NCI-H446 treated with DMSO at 0.1 percent for 48 hours (cell line): ENCODE measurements at regions not wholly inside any gene's neighbourhood (a gene's known extent, or its start where the extent isn't known, plus 50 kb on each side); places are given as distances from the start of the nearest gene placed in this dataset.

Experiments used
- DNase-seq: peaks from one replicate; lab custom pipeline; 2025; lab: John Stamatoyannopoulos, UW

DNA sequence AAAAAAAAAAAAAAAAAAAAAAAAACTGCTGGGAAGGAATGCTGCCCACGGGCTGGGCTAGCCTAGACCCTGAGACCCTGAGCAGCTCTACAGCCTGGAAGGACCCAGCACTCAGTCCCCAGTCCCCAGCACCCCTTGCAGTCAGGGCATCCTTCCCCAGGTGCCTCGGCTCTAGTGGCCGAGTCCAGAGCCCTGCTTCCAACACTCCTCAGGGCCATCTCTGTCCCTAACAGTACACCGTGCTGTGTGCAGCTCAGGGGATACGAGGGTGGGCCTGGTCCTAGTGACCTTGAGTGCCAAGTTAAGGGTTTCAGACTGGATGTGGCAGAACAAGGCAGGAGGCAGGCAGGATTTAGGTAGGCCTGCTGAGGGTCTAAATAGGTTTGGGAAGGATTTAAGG is 50.2 kb upstream of the LRP8 start:
- no peak for DNase-seq

DNA sequence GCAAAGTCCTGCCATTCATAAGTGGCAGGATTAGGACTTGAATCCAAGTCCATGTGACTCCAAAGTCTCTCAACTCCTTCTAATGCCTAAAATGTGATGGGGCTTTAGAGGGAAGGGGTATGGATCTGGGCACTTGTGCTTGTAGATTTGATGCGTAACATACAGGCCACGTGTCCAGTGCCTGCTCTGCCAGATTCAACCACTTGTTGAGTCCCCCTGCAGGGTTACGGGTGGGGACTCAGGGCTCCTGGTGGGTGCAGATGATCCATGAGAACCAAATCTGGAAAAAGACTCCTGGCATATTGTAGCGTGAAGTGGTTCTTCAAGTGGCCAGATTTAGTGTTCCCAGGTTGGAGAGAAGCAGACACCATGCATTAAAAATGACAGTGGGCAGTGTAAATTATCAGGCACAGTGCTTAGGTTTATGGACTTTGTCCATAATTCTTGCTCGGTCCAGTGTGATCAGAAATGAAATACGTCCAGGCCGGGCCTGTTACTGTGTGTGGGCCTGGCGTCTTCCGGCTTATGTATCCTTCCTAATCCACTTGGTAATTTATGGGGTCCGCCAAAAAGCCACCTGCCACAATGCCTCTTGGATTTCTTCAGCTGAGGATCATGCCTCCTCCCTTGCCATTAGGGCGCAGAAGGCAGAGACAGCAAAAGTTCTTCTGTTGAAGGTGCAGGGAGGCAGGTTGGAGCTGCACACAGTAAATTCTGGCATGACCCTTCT is 51.2 kb upstream of the LRP8 start:
- no peak for DNase-seq

DNA sequence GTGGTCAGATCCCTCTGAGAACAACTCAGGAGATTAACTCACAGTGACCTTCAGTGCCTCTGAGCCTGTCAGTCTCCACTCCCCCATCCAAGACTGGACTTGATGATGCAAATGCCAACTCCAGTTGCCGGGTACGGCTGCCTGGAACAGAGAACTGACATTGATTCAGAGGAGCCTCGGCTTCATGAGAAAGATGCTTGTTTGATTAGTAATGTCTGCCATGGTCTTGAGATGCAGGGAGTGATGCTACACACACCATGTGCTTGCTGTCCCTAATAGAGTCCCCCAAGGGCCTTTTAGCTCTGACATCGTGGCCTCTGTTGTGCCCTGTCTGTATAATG is 51.8 kb upstream of the LRP8 start:
- no peak for DNase-seq

DNA sequence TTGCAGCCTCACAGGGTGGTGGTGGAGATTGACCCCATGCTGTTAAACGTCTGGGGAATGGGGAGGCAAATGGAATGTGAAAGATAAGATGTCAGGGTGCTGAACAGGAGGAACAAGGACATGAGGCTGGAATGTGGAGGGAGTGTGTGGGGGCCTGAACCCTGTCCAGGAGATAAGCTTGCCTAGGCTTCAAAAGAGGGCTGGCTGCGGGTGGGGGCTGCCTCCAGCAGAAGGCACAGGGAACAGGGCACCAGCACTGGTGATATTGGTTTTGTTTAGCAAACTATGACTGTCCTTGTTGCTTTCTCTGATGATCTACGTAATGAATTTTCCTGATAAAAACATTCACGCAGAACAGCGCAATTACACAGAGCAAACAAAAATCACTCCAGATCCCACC is 52.4 kb upstream of the LRP8 start:
- no peak for DNase-seq

GRCh38 chr1:53381790-53382401 is 54.0 kb upstream of the LRP8 start:
- no peak for DNase-seq

DNA sequence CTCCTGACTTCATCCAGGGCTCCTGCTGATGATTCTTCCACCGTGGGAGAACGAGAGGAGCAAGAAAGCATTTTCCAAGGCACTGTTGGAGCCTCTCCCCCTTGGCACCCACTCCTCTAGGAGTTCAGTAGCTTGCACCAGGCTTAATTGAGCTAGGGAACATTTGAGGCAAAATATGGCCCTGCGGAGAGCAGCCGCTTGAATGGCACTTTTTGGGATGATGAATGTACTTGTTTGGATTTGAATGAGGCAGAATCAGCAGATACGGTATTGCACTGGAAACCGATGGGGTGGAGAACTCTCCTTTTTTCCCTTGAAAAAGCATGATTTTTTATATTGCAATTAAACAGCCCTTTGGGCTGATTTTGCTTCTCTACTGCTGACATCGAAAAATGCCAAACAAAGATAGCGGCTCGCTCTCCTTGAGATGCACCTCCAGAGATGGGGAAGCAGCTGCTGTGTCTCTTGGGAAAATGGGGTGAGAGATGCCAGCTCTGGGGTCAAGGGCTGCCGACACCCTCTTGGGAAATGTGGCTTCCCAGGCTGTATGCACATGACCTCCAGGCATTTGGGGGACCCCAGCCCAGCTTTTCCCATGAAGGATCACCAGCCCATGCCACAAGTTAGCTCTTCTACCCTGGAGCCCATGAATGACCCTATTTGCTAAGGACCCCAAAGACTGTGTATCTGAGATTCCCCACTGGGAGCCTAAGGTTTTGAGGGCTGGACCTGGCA is 55.4 kb upstream of the LRP8 start:
- DNase-seq: no peak

DNA sequence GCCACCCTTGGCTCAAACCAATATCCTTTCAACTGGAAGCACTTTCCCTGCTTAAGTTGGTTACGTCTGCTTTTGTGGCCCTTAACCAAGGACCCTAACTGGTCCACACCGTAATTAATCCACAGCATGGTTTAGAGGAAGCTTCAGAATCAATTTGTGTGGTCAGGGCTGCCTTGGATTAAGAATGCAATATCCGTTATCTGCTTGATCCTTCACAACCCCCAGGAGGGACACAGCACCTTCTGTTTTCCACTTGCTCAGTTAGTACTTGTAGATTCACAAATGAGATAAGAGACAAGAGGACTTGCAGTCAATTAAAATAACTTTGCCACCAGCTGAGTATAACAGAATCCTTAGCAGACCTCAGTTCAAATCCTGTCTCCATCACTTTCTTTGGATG is 56.9 kb upstream of the LRP8 start:
- DNase-seq: no peak

DNA sequence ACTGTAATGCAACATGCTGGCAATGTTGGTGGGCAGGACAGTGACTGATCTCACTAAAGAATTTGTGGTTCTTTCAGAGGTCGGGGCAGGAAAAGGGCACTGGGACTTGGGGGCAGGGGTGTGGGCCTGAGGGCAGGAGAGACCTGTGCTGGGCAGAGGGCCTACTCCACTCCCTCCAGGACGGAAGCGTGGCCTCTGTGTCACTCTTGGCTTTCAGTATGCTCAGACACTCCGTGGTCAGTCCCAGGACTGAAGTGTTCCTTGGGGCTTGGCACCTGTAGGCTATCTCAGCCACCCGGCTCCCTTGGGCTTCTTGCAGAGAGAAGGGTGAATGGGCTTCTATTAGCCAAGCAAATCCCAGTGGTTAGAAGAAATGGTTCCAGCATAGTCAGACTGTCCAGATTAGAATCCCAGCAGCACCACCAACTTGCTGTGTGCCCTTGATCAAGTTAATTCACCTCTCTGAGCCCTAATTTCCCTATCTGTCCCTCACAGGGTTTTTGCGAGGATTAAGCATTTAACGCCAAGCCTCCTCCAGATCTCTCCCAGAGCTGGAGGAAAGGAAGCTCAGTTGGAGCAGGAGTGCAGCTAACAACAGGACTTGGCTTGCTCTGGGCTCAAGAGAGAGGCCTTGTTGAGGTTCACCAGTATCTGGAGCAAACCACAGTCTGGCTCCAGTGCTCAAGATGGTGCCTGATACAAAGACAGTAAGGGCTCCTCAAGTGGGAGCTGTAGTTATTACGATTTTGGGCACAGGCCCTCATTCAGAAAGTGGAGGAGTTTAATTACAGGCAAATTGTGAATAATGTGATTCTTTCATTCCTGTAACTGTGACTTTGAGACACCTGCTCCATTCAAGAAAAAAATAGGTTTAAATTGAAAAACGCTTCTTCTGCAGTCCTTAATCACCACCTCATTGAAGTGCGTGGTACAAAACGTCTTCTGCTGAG is 57.7 kb upstream of the LRP8 start:
- DNase-seq: no peak

DNA sequence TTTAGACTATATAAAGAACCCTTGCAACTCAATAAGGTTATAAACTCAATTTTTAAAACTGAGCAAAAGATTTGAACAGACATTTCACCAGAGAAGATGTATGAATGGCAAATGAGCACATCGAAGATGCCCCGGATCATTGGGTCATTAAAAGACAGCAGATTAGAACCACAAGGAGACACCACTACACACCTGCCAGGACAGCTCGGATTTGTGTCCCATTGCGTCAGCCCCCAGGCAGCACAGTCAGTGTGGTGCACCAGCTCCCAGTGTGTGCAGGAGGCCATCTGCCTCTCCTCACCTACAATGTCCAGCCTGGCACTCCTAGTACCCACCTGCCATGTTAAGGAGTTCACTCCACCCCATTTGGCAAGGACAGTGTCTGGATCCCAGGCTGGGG is 61.1 kb upstream of the LRP8 start:
- DNase-seq: no peak

DNA sequence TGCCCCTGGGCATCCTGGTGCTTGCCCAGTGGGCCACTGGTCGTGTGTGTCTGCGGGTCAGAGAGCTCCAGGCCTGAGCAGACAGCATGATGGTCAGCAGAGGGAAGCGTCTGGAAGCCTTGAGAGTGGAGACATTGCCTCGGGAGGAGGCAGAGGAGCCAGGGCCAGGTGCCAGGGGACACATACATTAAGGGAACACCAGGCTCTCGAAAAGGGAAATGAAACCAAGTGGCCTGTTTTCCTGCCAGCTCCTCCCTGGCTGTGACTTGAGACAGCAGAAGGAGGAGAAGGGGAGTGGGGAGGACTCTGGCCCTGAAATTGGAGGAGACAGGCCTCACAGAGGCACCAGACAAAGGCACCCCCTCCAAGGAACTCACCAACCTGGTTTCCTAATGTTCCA is 62.4 kb upstream of the LRP8 start:
- DNase-seq: peak; percentile 84

DNA sequence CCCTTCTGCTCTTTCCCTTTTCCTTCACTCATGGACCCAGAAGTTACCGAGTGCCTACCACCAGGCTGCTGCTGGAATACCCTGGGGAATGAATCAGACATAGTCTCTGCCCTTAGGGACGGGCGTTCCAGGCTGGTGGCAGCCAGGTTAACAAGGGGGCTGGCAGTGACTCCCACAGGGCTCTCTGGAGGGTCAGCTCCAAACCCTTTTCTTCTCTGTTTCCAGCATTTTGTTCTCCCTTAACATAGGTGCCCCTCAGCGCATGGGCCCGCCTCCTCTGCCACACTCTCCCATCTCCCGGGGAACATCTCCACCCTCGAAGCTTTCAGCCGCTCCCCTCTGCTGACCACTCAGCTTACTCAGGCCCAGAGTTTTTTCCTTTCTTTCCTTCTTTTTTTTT is 62.9 kb upstream of the LRP8 start:
- no peak for DNase-seq

- no peak for DNase-seq
Measured at GRCh38 chr1:53391296-53391695, 63.4 kb upstream of the LRP8 start.

DNA sequence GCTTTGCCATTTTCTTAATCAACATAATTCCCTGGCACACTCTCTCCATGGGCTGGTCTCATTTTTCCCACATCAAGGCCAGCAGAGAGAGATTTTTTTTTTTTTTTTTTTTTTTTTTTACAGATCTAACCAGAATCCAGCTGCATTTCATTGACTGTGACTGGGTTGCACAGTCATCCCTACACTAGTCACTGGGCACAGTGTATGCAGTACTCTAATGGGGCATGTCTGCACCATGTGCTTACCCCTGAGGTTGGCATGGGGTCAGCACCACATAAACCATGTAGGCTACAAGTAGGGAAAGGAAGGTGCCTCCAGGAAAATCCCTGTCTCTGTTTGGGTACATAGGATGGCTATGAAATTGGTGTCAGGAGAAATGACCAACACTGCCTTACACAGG is 64.1 kb upstream of the LRP8 start:
- no peak for DNase-seq

DNA sequence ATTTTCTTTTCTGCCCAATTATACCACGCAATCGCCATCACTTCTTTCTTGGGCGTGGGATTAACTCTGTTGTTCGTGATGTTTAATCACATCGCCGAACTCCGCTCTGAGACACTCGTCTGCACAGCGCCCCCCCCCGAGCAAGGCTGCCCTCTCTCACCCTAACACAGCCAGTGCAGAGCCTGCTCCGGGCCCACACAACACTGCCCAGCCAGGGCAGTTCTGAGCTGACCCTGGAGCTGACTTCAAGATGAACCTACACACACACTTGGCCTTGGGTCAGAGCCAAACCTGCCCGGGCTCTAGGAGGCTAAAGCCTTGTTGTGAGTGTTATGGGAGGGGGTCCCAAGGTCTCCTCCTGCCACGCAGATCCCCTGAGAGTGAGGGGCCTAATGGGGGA is 64.6 kb upstream of the LRP8 start:
- no peak for DNase-seq

DNA sequence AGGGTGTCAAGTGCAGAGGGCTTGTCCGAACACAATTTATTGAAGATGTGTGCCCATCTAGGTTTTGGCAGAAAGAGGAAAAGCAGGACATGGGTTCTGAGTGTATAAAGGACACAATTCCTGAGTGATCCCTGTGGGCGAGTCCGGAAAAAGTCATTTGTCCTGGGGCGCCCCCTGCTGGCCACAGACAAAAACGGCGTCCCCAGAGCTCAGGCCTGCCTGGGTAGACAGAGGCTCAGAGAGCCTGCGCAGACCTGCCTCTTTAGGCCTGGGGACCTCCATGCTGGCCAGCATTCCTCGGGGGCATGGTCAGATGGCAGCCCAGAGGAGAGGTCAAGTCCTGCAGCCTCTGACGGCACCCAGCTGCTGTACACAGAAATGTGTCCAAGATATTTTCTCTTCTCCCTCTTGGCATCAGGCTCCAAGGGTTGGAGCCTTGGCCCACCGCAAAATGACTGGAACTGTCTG is 65.5 kb upstream of the LRP8 start:
- DNase-seq: peak; percentile 39

GRCh38 chr1:53394306-53394705 is 64.9 kb upstream of the DMRTB1 start:
- no peak for DNase-seq

GRCh38 chr1:53395671-53396215 is 63.5 kb upstream of the DMRTB1 start:
- DNase-seq: no peak

- DNase-seq: no peak
Measured at GRCh38 chr1:53396573-53397268, 62.5 kb upstream of the DMRTB1 start.

- DNase-seq: no peak
Measured at GRCh38 chr1:53398091-53398490, 61.1 kb upstream of the DMRTB1 start.

- DNase-seq: no peak
Measured at GRCh38 chr1:53398576-53399365, 60.4 kb upstream of the DMRTB1 start.
